ENCODE measurements at regions not wholly inside any gene's neighbourhood (a gene's known extent, or its start where the extent isn't known, plus 50 kb on each side); places are given as distances from the start of the nearest gene placed in this dataset.

- DNase-seq = no peak
These were observed 76.1 kb downstream of the SLC25A47 start for GRCh38 chr14:100399052-100399849.

- DNase-seq = no peak
These were observed 77.0 kb downstream of the SLC25A47 start for GRCh38 chr14:100400115-100400514.

GRCh38 chr14:100401031-100401692 is 78.0 kb downstream of the SLC25A47 start:
- DNase-seq = no peak

GRCh38 chr14:100401792-100402191 is 78.7 kb downstream of the SLC25A47 start:
- DNase-seq = no peak

GRCh38 chr14:100402631-100403030 is 79.5 kb downstream of the SLC25A47 start:
- DNase-seq = no peak

GRCh38 chr14:100403105-100403504 is 80.0 kb downstream of the SLC25A47 start:
- DNase-seq = no peak

- DNase-seq = no peak
These were observed 80.7 kb downstream of the SLC25A47 start for GRCh38 chr14:100403802-100404365.

- no peak for DNase-seq
These were observed 81.3 kb downstream of the SLC25A47 start for GRCh38 chr14:100404419-100404818.

- no peak for DNase-seq
These were observed 82.8 kb downstream of the SLC25A47 start for GRCh38 chr14:100405760-100406455.

- DNase-seq = no peak
These were observed 83.5 kb downstream of the SLC25A47 start for GRCh38 chr14:100406505-100407131.

- no peak for DNase-seq
These were observed 84.4 kb downstream of the SLC25A47 start for GRCh38 chr14:100407376-100408102.

GRCh38 chr14:100408350-100409002 is 85.3 kb downstream of the SLC25A47 start:
- DNase-seq = no peak

- DNase-seq = no peak
These were observed 85.8 kb downstream of the SLC25A47 start for GRCh38 chr14:100409003-100409360.

- DNase-seq = no peak
These were observed 86.5 kb downstream of the SLC25A47 start for GRCh38 chr14:100409651-100410050.

GRCh38 chr14:100410056-100410565 is 87.0 kb downstream of the SLC25A47 start:
- no peak for DNase-seq

- no peak for DNase-seq
These were observed 90.6 kb downstream of the SLC25A47 start for GRCh38 chr14:100413699-100414098.

GRCh38 chr14:100415226-100415625 is 92.1 kb downstream of the SLC25A47 start:
- peak; percentile 0 for DNase-seq

- peak; percentile 15 for DNase-seq
These were observed 93.0 kb downstream of the SLC25A47 start for GRCh38 chr14:100416081-100416680.

- DNase-seq = peak; percentile 69
These were observed 94.1 kb downstream of the SLC25A47 start for GRCh38 chr14:100416921-100417860.

GRCh38 chr14:100419856-100420255 is 96.7 kb downstream of the SLC25A47 start:
- DNase-seq = no peak
